Endothelial cell of umbilical vein (primary cell): ENCODE measurements at regions not wholly inside any gene's neighbourhood (a gene's known extent, or its start where the extent isn't known, plus 50 kb on each side); places are given as distances from the start of the nearest gene placed in this dataset.

ENCODE experiments used
- BruUV-seq: library from RNA; stranded (reverse); fragments of 400-500 nt; replicated peaks from 2 replicates; lab custom pipeline; 2021; lab: Mats Ljungman, UMichigan
- CTCF ChIA-PET: fragments of 300-600, 350-600 bp; sonication (Branson Sonifier 250); formaldehyde crosslinking; loops from one replicate; lab custom pipeline; 2021; ENCODE audit warnings: antibody characterized with exemption, inconsistent platforms; lab: Charles Lee
- POLR2A ChIA-PET: fragments of 300-600, 350-600 bp; sonication (Branson Sonifier 250); formaldehyde crosslinking; loops from one replicate; lab custom pipeline; 2021; ENCODE audit warnings: antibody characterized with exemption, inconsistent platforms; lab: Charles Lee
- DNase-seq: peaks from one replicate; pipeline ENCODE4 v3.0.0-alpha.2; 2011; ENCODE audit warnings: low read depth, low spot score
- FAIRE-seq: peaks from 2 replicates; lab custom pipeline; 2011; peaks lifted over from hg19 to GRCh38; lab: Jason Lieb, UNC
- H2AFZ ChIP-seq: 2 replicates; pipeline ENCODE4 v1.6.0; 2012; ENCODE audit warnings: low read depth, low read length, control low read depth, inconsistent platforms
- H3K27ac ChIP-seq: 2 replicates; pipeline ENCODE4 v1.5.1; 2011; ENCODE audit warnings: low read depth, mild to moderate bottlenecking, control low read depth, low read length, moderate library complexity; ENCODE audit not compliant: insufficient read depth
- H3K27me3 ChIP-seq, 2 experiments: 2 replicates each; pipeline versions ENCODE4 v1.6.0 to v1.6.1; 2011; ENCODE audit warnings: low read length in 2 of 2, mixed read lengths in 1 of 2; ENCODE audit not compliant: control insufficient read depth in 2 of 2, insufficient read depth in 2 of 2
- H3K36me3 ChIP-seq, 2 experiments: 2 replicates in 1 of 2; 3 replicates in 1 of 2; pipeline ENCODE4 v1.5.1; 2011; ENCODE audit warnings: low read length in 2 of 2, mild to moderate bottlenecking in 1 of 2, moderate library complexity in 1 of 2; ENCODE audit not compliant: control insufficient read depth in 2 of 2, insufficient read depth in 2 of 2; ENCODE audit errors: extremely low read depth in 1 of 2
- H3K4me1 ChIP-seq: 3 replicates; pipeline ENCODE4 v1.5.1; 2011; ENCODE audit warnings: mild to moderate bottlenecking, low read length; ENCODE audit not compliant: control insufficient read depth, insufficient read depth; ENCODE audit errors: extremely low read depth
- H3K4me2 ChIP-seq: 2 replicates; pipeline ENCODE4 v1.6.1; 2011; ENCODE audit warnings: low read length, control low read depth, mixed read lengths; ENCODE audit not compliant: insufficient read depth
- H3K4me3 ChIP-seq, 3 experiments: fragments of 200-600 bp in 1 of 3; sonication (generic), shearing (Covaris generic) in 1 of 3; replicated peaks in 1 of 3; 2 replicates each; pipeline ENCODE4 v1.5.1; 2011 to 2016; ENCODE audit warnings: control low read depth in 3 of 3, low read length in 3 of 3, mild to moderate bottlenecking in 2 of 3, inconsistent platforms in 1 of 3, low read depth in 1 of 3, moderate library complexity in 1 of 3; ENCODE audit not compliant: insufficient read depth in 1 of 3
- H3K79me2 ChIP-seq: 2 replicates; pipeline ENCODE4 v1.6.0; 2012; ENCODE audit warnings: low read length, inconsistent platforms; ENCODE audit not compliant: control insufficient read depth, insufficient read depth
- H3K9ac ChIP-seq: replicated peaks from 2 replicates; pipeline ENCODE3; 2011; ENCODE audit warnings: low read length, control low read depth; ENCODE audit not compliant: insufficient read depth; ENCODE audit errors: extremely low read depth
- H3K9me1 ChIP-seq: replicated peaks from 3 replicates; pipeline ENCODE4 v1.6.0; 2011; ENCODE audit warnings: mild to moderate bottlenecking, low read length; ENCODE audit not compliant: control insufficient read depth, insufficient read depth; ENCODE audit errors: extremely low read depth
- H3K9me3 ChIP-seq: replicated peaks from 2 replicates; pipeline ENCODE4 v1.5.1; 2012; ENCODE audit warnings: low read length, inconsistent platforms; ENCODE audit not compliant: control insufficient read depth, insufficient read depth
- H4K20me1 ChIP-seq: replicated peaks from 2 replicates; pipeline ENCODE3; 2011; ENCODE audit warnings: mild to moderate bottlenecking, low read length; ENCODE audit not compliant: control insufficient read depth, insufficient read depth; ENCODE audit errors: extremely low read depth
- FOS ChIP-seq: IDR thresholded peaks from 2 replicates; pipeline ENCODE4 v1.6.1; 2011; ENCODE audit warnings: mild to moderate bottlenecking, low read length, moderate library complexity, borderline replicate concordance; ENCODE audit not compliant: insufficient read depth
- GATA2 ChIP-seq: IDR thresholded peaks from 2 replicates; pipeline ENCODE4 v1.7.0; 2011; ENCODE audit warnings: low read depth, mild to moderate bottlenecking, moderate library complexity, mixed read lengths, low read length; ENCODE audit not compliant: insufficient read length, insufficient read depth
- MYC ChIP-seq: IDR thresholded peaks from one replicate; pipeline ENCODE4 v1.6.1; 2011; ENCODE audit warnings: mild to moderate bottlenecking, low read depth, low read length
- POLR2A ChIP-seq: IDR thresholded peaks from 2 replicates; pipeline ENCODE4 v1.6.1; 2012; ENCODE audit warnings: low read depth, mild to moderate bottlenecking, control low read depth, low read length
- POLR2AphosphoS5 ChIP-seq: IDR thresholded peaks from 2 replicates; pipeline ENCODE4 v1.6.1; 2012; ENCODE audit warnings: low read depth, mild to moderate bottlenecking, control low read depth, low read length, moderate library complexity; ENCODE audit not compliant: insufficient read depth
- dilution Hi-C: fragments of 300-500 bp; cut with MboI; formaldehyde crosslinking; loops from one replicate; pipeline ENCODE4 v1.15.0; 2019; ENCODE audit warnings: low sequenced_read_pairs; ENCODE audit not compliant: extremely low pct_ligation_motif_present
- intact Hi-C: fragments of 100-400 bp; cut with micrococcal nuclease; formaldehyde crosslinking; loops from one replicate; pipeline ENCODE4 v1.10.0; 2022
- TF ChIP-seq, protein P1 (sequence below): IDR thresholded peaks from 2 replicates; pipeline ENCODE4 v1.6.1; 2011; ENCODE audit not compliant: insufficient read depth, insufficient read length

DNA sequence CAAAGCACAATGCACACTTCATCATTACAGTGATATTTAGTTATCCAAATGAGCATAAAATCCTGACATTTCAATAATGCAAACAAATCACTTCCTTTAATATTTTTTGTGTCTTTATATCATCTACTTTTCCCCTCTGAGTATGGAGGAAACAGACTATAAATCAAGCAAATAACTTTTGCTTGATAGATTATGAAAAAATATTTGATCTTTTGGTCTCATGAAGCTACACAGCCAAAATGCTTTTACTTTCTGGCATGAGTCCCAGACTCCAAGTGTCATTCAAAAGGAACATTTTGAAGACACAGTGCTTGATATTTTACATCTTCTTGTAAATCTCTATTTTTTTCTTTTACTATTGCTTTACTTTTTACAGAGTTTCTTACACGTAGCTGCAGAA is 215.3 kb upstream of the ROBO1 start:
- POLR2A ChIA-PET: no interaction called here
- Histone ChIP-seq H3K9me1 (no peaks in the 10 kb centered on the region), H3K9ac (no peak overlapping the region), H3K9me3 (no peaks in the 10 kb centered on the region), H3K79me2 (no peaks in the 10 kb centered on the region), H3K36me3 (no peaks in the 10 kb centered on the region), H4K20me1 (no peaks in the 10 kb centered on the region), H3K4me3 (no peak overlapping the region), H3K4me1 (peaks cover 7% of the 10 kb centered on the region), H3K27ac (no peak overlapping the region), H3K27me3 (no peaks in the 10 kb centered on the region), H2AFZ (no peak overlapping the region), H3K4me2 (no peak overlapping the region)
- CTCF ChIA-PET: interaction anchor here (1.0 to 1.6 kb wide), 4 partner anchors 10 to 694 kb away, joined by 3 to 5 read pairs (median 3); no protein-coding TSS in a partner anchor
- DNase-seq (peak; percentile 80), FAIRE-seq (no peak)
- intact Hi-C loops (loop anchor here (2.0 to 10.0 kb wide), 2 partner anchors 36 to 138 kb away; no protein-coding TSS in a partner anchor), dilution Hi-C loops (no loop called here)
- TF ChIP-seq MYC (no peak), POLR2AphosphoS5 (no peak), GATA2 (no peak), POLR2A (no peak), FOS (no peak)
- TF ChIP-seq, protein P1, sequence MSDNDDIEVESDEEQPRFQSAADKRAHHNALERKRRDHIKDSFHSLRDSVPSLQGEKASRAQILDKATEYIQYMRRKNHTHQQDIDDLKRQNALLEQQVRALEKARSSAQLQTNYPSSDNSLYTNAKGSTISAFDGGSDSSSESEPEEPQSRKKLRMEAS: no peak
- BruUV-seq: no TSS peak

GRCh38 chr3:79979990-79980389 is 212.2 kb upstream of the ROBO1 start:
- Histone ChIP-seq H3K4me2 (no peak overlapping the region), H3K27ac (no peak overlapping the region), H3K9ac (no peak overlapping the region), H3K79me2 (no peaks in the 10 kb centered on the region), H3K4me1 (peaks cover 12% of the 10 kb centered on the region), H3K36me3 (no peaks in the 10 kb centered on the region), H3K27me3 (no peaks in the 10 kb centered on the region), H3K9me3 (no peaks in the 10 kb centered on the region), H4K20me1 (no peaks in the 10 kb centered on the region), H2AFZ (no peak overlapping the region), H3K4me3 (no peak overlapping the region), H3K9me1 (no peaks in the 10 kb centered on the region)
- no peak for FAIRE-seq
- no peak for TF ChIP-seq MYC
- intact Hi-C loops (loop anchor here (10.0 kb wide), 1 partner anchor 135 kb away; no protein-coding TSS in a partner anchor), dilution Hi-C loops (no loop called here)
- BruUV-seq: no TSS peak
- POLR2A ChIA-PET: no interaction called here
- CTCF ChIA-PET: no interaction called here
- no peak for DNase-seq
